GM21381 (cell line): ENCODE measurements at regions not wholly inside any gene's neighbourhood (a gene's known extent, or its start where the extent isn't known, plus 50 kb on each side); places are given as distances from the start of the nearest gene placed in this dataset.
"Not testable (repeated sequence)": the region's sequence is repeated elsewhere in the genome, so short reads cannot be mapped to it uniquely, and the experiment has no call there.

Experiments
- ATAC-seq: cut with Tn5 transposase; IDR thresholded peaks from one replicate; pipeline ENCODE4 v1.9.1; 2021; ENCODE audit warnings: mild to moderate bottlenecking, moderate library complexity; ENCODE audit not compliant: unreplicated experiment

GRCh38 chr9:34796924-34797323 lies 87.0 kb upstream of the CCL21 start:
- no peak for ATAC-seq

GRCh38 chr9:34793428-34793827 lies 83.5 kb upstream of the CCL21 start:
- ATAC-seq, result no peak

GRCh38 chr9:34783951-34784487 lies 74.1 kb upstream of the CCL21 start:
- ATAC-seq, result no peak

- no peak for ATAC-seq
Observed at GRCh38 chr9:34782372-34782771, 72.4 kb upstream of the CCL21 start.

GRCh38 chr9:34777666-34778065 lies 67.7 kb upstream of the CCL21 start:
- ATAC-seq, result no peak

DNA sequence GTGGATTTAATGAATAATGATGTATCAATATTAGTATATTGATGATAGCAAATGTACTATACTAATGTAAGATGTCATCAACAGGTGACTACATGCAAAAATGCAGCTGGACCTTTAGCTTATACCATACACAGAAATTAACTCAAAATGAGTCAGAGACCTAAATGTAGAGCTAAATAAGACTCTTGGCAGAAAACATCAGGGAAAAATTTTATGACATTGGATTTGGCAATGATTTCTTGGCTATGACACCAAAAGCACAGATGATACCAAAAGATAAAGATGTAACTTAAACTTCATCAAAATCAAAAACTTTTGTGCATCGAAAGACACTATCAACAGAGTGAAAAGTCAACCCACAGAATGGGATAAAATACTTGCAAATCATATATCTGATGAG lies 64.0 kb upstream of the CCL21 start:
- ATAC-seq, result no peak

GRCh38 chr9:34773306-34773910 lies 63.5 kb upstream of the CCL21 start:
- no peak for ATAC-seq

DNA sequence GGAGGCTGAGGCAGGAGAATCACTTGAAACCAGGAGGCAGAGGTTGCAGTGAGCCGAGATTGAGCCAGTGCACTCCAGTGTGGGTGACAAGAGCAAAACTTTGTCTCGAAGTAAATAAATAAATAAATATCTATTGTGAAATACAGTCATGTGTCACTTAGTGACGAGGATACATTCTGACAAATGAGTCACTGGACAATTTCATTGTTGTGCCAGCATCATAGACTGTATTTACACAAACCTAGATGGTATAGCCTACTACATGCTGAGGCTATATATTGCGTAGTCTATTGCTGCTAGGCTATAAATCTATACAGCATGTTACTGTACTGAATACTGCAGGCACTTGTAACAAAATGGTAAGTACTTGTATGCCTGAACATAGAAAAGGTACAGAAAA lies 61.1 kb upstream of the CCL21 start:
- no peak for ATAC-seq

DNA sequence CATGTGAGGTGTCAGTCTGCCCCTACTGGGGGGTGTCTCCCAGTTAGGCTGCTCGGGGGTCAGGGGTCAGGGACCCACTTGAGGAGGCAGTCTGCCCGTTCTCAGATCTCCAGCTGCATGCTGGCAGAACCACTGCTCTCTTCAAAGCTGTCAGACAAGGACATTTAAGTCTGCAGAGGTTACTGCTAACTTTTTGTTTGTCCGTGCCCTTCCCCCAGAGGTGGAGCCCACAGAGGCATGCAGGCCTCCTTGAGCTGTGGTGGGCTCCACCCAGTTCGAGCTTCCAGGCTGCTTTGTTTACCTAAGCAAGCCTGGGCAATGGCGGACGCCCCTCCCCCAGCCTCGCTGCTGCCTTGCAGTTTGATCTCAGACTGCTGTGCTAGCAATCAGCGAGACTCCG lies 57.2 kb upstream of the CCL21 start:
- ATAC-seq, result not testable (repeated sequence)

- not testable (repeated sequence) for ATAC-seq
Observed at GRCh38 chr9:34760196-34761040, 50.5 kb upstream of the CCL21 start.
